AG08396 (cell line): ENCODE measurements at regions not wholly inside any gene's neighbourhood (a gene's known extent, or its start where the extent isn't known, plus 50 kb on each side); places are given as distances from the start of the nearest gene placed in this dataset.

Experiments used
- DNase-seq: peaks from one replicate; pipeline ENCODE4 v3.0.0; 2012; ENCODE audit warnings: low spot score, mixed read lengths

DNA sequence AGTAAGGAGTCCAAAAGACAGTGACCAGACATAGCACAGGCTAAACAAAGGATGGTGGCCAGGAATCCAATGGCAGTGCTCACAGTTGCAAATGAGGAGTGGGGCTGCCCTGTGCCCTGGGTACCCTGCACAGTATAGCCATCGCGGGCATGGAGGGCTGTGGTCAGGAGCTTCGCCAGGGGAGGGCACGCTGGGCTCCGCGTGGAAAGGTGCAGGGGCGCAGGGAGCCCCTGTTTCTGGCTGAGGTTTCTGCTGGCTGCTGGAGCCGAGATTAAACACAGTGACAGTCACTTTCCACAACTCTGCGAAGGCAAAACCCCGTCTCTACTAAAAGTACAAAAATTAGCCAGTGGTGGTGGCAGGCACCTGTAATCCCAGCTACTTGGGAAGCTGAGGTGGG, 194.7 kb downstream of the GALR1 start:
- no peak for DNase-seq

DNA sequence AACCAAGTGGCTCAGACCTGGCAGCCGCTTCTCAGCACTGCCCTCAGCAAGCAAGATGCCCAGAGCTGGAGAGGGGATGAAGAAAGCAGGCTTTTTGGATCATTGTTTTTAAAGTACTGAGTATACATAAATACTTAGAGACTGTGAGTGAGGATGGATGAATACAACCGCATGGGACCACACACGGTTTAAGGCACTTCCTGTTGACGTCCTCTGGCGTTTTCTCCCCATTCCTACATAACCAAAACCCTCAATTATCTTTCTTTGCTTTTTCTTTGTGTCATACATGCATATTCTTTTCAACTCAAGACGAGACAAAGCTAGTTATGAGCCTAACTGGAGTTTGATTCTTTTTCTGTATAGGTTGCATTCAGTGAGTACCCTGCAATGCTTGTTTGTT, 198.4 kb downstream of the GALR1 start:
- no peak for DNase-seq

DNA sequence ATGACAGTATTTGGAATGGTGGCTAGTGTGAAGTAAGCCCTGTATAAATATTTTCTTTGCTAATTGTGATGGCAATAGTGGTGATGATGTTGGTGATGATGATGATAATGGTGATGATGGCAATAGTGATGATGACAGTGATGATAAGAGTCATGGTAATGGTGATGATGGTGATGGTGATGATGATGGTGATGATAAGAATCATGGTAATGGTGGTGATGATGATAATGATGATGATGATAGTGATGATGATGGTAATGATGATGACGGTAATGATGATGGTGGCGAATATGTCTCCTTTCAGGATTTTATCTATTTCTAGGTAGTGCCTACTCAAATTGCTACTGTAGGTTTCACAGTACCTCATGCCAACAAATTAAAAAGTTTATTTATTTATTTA, 205.4 kb downstream of the GALR1 start:
- DNase-seq = no peak

DNA sequence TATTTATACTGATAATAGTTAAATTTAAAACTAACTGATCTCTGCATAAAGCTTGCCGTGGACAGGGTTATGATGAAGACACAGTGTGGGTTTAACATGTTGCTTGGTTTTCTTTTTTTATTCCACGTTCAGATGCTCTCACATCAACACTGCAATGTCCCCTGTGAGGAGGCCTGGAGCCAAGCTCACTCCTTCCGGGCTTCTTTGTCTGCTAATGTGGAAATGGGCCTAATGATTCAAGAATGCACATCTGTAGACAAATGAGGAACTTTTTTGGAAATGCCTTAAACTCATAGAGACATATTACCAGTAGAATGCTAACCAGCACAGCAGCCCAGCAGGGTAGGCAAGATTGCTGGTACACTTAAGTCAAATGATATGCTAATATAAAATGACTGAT, 208.0 kb downstream of the GALR1 start:
- DNase-seq = no peak

DNA sequence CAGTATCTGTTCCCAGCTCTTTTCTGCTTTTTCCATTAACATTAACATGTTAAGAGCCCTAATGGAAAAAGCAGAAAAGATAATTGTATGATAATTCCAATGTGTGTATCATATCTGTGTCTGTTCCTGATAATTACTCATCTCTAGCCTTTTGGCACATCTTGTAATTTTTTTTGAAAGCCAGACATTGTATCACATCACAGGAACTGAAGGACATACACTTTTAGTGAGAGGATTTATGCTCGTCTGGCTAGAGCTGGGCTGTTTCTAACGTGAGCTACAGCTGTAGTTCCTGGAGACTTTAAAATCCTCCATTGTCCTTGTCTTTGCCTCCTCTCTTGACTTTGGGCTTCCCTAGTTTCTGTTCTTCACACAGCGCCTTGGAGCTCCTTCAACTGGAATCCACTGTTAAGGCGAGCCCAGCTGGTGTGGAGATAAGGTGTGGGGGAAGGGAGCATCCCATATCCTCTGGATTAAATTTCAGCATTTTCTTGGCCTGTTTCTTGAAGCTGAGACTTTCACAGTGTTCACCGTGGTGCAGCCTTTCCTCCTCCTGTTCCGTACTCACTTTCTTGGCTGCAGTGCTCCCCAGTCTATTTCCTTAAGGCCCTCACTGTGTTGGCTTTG, 211.5 kb downstream of the GALR1 start:
- no peak for DNase-seq

DNA sequence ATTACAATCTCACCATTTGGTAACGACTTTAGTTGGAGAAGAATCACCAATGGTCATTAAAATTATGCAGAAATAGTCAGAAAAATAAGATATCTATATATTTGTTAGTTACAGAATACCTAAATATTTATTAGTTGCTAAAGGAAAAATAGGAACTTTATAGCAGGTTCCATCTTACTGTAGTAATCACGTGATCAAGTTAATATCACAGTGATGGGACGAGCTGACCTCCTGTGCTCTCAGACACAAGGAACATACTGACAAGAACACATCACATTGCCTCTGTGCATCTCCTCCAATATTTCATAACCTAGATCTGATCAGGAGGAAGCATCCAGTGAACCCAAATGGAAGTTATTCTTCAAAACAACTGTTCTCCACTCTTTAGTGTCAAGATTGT, 215.3 kb downstream of the GALR1 start:
- no peak for DNase-seq

DNA sequence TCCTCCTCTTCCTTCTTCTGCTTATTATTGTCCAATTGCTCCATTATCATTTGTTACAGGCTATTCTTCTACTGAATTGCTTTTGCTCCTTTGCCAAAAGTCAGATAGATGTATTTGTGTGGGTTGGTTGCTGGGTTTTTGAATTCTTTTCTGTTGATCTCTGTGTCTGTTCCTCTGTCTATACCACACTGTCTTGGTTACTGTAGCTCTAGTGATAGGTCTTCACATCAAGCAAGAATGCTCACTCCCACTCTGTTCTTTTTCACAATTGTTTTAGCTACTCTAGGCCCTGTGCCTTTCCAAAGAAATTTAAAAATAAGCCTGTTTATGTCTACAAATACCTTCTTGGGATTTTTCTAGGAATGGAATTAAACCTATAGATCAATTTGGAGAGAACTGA, 217.2 kb downstream of the GALR1 start:
- DNase-seq = no peak

DNA sequence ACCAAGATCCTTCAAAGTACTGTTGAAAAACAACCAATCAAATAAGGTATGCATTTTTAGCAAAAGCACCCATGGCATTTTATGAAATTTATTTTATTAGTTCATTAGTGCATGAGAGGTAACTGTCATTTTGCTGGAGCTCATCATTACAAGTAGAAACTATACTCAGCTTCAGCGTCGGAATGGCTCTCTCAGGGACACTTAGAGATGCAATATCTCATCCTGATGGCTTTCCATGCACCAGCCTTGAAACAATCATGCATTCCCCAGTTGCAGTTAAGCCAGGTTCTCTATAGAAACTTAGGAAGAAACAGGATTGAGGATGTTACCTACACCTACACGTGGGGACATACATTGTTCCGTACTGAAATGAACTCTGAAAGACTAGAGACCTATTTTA, 219.5 kb downstream of the GALR1 start:
- DNase-seq = no peak

DNA sequence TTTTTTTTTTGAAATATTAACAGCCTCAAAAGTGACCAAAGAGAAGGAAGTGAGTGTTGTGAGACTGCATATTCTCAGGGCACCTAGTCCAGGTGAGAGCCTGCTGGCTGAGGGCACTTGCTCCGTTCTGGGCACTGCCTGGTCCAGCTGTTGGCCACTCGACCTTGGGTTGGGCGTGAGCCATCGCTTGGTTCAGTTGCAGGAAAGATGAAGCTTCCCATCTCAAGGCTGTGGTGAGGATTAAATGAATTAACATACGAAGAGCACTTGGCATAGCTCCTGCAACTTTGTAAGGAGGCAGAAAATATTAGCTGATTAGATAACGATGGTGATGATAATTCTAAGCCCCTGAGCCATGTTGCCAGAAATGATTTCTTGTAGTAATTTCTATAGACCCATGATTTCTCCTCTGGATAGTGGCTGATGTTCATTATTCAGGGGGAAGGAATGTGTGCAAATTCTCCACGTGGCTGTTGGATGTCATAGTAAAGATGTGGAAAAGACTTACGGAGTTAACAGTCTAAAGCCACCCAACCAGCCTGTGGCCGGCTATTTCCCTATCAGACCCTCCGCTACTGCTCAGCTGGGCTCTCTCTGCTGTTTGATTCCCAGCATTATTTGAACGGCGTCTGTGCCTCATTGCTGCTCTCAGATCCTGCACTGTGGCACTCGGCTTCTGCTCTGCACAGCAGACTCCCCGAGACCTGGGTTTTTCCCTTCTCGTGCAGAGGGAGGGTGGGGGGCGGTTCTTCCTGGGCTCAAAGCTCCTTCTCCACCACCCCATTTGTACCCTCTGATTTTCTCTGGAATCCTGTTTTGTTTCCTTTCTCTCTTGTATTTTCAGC, 221.1 kb downstream of the GALR1 start:
- DNase-seq = no peak

DNA sequence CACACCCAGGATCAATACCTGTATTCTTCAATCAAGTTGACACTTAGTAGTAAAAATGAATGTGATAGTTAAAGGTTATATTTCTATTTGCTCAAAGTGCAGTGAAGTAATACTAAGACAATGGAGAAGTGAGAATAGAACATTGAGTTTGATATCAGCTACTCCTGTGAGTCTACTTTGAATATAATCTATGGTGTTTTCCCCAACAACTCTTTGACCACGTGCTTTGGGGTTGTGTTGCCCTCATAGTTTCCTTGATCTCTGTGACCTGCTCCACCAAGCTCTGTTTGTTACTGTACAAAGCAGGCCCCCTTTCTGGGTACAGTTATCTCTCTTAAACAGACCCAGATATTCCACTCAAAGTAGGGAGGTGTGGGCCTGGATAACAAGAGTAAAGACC, 222.9 kb downstream of the GALR1 start:
- DNase-seq = no peak

DNA sequence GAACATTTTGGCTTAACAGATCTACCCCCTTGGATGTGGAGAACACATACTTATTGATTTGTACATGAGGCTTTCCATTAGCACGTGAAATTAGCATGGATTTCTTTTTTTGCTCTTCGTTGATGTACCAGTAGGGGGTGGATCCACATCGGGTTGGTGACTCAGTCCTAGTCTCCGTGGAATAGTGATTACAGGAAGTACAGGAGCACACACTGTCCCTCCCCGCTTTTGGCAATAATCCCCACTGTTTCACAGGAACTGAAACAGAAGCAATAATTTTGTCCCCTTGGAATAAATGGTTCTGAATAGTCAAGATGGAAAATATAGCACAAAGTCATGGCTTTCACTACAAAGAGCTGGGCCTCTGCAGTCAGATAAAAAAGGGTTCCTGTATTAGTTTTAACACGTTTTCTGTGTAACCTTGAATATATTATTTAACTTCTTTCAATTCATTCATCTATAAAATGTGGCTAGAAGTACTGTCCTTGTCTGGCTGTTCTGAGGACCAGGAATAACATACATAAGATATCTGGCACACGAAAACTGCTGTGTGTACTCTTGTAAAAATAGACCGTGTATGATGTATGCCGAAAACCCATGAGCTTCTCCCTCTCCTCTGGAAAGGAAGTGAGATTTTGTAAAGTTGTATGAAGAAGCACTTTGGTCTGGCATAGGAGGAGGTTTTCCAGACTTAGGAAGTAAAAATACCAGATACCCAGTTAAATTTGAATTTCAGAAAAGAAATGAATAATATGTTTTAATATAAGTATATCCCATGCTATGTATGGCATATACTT, 229.2 kb downstream of the GALR1 start:
- no peak for DNase-seq

DNA sequence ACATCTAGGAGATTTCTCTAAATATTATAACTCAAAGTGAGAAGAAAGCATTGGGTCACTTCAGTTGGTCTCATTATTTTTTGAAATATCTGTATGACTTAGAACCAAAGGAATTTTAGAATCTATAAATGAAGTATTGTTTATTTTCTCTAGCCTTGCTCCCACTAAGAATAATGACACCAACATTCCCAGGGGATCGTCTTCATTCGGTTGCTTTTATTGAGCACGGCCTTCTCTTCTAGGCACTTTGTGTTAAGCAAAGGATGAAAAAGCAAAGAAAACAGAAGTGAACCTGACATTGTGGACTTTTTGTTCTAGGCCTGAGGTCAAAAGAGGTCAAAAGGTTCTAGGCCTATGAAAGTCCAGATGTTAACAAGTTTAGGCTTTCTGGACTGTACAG, 231.9 kb downstream of the GALR1 start:
- no peak for DNase-seq

DNA sequence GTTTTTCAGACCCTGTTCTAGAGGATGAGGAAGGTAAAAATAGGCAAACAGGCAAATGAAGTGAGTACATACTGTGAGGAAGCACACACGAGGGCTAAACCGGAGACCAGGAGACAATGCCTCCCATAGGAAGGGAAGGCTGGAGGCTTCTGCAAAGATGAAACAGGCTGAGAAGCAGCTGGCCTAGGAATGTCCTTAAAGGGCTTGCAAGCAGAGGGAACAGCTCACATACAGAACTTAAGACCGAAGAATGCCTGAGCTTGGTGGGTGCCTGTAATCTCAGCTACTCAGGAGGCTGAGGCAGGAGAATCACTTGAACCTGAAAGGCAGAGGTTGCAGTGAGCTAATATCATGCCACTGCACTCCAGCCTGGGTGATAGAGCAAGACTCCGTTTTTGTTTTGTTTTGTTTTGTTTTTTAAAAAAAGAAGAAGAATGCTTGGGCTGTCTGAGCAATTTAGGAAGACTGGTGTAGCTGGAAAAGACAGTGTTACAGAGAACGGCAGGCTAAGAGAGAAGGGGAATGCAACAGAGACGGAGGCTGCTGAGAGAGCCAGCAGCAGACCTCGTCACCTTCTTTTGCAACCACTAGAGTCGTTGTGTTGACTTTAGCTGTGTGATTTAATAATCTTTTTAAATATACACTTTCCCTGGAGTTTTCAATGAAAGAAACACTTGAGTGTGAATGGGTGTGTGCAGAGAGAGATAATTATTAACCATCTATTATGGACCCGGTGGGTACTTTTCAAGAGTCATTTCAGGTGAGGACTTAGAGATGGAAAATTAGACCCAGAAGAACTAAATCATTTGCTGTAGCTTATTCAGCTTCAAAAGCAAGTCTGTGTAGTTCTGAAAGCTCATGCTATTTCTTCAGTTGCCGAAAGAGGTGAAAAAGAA, 232.8 kb downstream of the GALR1 start:
- DNase-seq = no peak

DNA sequence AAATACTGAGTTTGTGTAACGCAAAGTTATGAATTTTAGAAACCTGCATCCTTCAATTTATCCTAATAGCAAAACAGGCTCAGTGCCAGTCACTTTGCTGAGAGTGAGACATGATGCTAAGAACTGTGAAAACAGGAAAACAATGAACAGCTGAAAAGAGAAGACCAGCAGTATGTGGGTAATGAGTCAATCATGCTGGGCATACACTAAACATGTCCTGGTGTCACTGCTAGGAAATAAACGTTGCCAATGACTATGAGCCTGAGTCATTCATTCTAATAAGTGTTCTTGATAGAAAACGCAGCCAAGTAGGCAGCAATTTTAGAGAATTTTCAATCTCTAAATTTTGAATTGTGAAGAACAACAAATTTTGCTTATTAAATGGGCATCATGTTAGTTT, 237.3 kb downstream of the GALR1 start:
- DNase-seq = no peak

DNA sequence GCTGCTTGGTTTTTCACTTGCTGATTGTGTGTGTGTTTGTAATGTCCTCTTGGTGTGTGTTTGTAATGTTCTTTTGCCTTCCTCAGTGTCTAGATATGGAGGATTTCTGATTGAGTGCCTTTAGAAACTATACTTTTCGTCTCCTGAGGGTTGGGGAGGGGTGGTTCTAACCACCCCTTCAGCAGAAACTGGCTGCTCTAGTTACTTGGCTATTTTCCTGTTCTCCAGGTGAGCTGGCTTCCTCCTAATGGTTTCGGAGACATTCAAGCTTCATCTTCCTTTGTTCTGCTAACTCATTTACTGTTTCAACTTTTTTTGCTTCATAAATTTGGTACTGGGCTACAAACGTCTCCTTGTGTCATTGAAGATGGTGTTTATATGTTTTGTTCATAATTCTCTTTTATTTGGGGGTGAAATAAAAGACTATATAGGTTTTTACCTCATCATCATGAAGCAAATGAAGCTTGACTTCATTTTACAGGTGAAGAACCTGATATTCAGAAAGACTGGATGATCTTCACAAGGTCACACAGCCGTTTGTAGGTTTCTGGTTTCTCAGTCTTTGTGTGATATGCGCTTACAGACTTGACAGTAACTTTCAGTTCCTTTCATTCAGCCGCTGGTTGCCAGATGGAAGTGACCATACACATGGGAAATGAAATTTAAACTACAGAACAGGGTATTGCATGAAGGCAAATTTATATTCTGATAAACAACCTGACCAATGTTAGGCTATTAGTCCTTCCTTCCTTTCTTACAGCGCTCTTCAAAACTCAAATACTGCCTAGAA, 238.5 kb downstream of the GALR1 start:
- no peak for DNase-seq

DNA sequence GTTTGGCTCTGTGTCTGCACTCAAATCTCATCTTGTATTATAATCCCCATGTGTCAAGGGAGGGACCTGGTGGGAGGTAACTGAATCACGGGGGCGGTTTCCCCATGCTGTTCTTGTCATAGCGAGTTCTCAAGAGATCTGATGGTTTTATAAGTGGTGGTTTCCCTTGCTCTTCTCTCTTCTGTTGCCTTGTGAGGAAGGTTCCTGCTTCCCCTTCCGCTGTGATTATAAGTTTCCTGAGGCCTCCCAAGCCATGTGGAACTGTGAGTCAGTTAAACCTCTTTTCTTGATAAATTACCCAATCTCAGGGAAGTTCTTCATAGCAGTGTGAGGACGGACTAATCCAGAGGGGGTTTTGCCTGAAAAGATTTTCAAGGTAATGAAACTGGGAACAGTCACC, 245.4 kb downstream of the GALR1 start:
- no peak for DNase-seq

DNA sequence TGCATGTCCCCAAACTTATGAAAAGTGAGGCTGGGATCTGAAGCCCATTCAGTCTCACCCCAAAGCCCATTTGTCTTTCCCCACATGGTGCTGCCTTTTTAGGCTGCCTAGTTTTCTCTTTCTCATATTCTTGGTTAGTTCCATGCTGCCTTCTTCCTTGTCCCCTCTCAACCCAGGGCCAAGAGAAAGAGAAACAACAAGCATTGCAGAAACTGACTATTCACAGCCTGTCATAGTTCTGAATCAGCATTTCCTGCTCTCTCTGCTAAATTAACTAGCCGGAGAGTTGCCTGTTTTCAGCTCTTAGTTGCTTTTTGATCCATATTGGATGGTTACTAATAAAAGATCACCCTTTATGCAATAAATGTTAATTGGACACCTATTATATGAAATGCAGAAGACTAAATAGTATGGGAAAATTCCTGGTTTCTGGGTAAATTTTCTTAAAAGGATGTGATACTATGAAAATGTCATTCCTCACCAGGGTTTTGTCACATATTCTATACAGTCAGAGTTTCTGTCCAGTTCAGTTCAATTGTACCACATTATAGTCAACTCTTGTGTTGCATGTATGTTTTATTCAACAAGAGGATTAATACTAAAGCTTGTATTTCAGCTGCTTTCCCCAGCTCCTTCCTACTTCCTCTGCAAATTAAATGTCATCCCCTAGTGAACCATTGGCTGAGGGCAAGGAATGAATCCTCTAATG, 246.5 kb downstream of the GALR1 start:
- DNase-seq = no peak

DNA sequence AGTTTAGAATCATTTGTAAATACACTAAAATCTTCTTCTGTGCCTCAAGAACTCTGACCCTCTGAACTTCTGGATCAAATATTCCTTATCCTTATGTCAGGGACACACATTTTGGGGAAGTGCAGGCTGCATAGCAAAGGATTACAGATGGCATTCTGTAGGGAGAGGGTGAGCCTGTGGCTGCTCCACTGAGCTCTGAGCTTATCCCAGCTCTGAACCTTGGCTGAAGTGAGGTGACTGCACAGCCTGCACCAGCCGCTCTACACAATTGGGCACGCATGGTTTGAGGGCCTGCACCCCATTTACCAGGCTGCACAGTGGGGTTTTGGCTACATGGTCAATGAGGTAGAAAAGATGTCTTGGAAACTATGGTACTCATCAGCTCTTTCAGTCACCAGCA, 251.6 kb downstream of the GALR1 start:
- no peak for DNase-seq

DNA sequence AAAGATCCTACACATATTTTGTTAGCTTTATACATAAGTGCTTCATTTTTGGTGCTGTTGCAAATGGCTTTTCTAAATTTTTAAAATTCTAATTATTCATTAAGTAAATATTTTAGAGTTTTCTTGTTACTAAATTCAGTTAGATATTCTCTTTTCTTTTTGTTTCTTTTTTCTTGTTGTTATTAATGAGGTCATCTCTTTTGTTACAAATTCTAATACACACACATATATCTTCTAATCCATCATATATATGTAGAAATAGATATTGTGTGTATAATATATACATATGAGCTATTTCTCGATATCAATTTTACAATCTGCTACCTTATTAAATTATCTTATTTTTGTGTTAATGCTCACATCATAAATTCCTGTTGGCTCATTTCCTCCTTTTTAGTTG, 255.9 kb downstream of the GALR1 start:
- no peak for DNase-seq

DNA sequence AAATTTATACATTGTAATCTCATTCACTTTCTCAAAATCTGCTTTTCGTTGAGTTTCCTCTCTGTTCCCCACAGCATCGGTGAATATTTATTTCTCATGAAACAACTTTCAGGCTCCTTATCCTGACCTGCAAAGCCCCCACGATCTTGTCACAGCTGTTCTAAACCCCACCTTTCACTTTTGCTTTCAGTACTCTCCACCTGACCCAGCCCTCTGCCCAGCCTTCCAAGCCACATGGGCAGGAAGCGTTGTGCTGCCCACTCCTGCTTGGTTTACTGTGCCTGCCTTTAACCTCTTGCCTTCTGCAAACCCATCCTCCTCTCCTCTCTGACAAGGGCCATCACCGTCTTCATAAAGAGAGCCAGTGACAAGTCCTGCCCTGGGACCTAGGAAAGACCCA, 262.5 kb downstream of the GALR1 start:
- no peak for DNase-seq

DNA sequence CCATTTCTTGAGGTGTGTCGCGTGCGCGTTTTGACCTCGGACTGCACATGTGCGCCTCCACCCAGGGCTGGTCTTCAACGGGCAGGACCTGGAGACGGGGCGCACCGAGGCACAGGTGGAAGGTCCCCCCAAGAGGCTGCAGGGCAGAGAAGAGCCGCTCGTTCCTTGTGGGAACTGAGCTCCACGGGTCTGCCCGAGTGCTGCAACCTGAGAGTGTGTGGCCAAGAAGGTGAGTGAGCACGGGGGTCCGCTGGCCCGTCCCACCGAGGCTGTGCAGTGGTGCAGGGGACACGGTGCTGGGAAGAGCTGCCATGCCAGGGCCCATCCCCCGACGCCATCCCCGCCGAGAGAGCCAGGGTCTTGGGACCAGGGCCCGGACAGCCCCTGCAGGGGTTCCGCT, 268.3 kb downstream of the GALR1 start:
- no peak for DNase-seq
